Suprapubic skin (tissue), 4 donors: ENCODE measurements at regions not wholly inside any gene's neighbourhood (a gene's known extent, or its start where the extent isn't known, plus 50 kb on each side); places are given as distances from the start of the nearest gene placed in this dataset.

Source experiments
- DNase-seq, 2 donors: peaks; one replicate each; pipeline ENCODE4 v3.0.0-alpha.2; 2019; ENCODE audit warnings: low spot score in 2 of 2
- H3K27ac ChIP-seq: fragments of 200-600 bp; sonication (generic); one replicate; pipeline ENCODE4 v1.5.1; 2019
- H3K27me3 ChIP-seq: fragments of 200-600 bp; sonication (generic); one replicate; pipeline ENCODE4 v1.5.1; 2019
- H3K36me3 ChIP-seq: fragments of 200-600 bp; sonication (generic); one replicate; pipeline ENCODE4 v1.5.1; 2019
- H3K4me1 ChIP-seq: fragments of 200-600 bp; sonication (generic); one replicate; pipeline ENCODE4 v1.5.1; 2019
- H3K4me3 ChIP-seq: fragments of 200-600 bp; sonication (generic); one replicate; pipeline ENCODE4 v1.5.1; 2019; ENCODE audit warnings: mild to moderate bottlenecking
- H3K9me3 ChIP-seq: fragments of 200-600 bp; sonication (generic); one replicate; pipeline ENCODE4 v1.5.1; 2019
- EP300 ChIP-seq: sonication (generic); formaldehyde crosslinking; IDR thresholded peaks from one replicate; pipeline ENCODE4 v1.6.1; 2017; ENCODE audit warnings: antibody characterized with exemption
- POLR2A ChIP-seq, 2 donors: fragments of 450-650 bp; IDR thresholded peaks; one replicate each; pipeline ENCODE4 v1.6.1; 2017; ENCODE audit warnings: antibody characterized with exemption in 2 of 2, mild to moderate bottlenecking in 2 of 2, moderate library complexity in 2 of 2
- POLR2AphosphoS5 ChIP-seq, 3 donors: sonication (generic); formaldehyde crosslinking; IDR thresholded peaks; one replicate each; pipeline ENCODE4 v1.6.1; 2017; ENCODE audit warnings: antibody characterized with exemption in 3 of 3
- WGBS: methylation state at CpG from one replicate; pipeline ENCODE4 v1.1.5; 2018; 5-methylcytosine and 5-hydroxymethylcytosine counted together
- TF ChIP-seq, protein P1 (sequence below), 2 donors: fragments of 200-600 bp in 1 of 2; fragments of 450-650 bp in 1 of 2; sonication (generic) in 1 of 2; IDR thresholded peaks; one replicate each; pipeline ENCODE4 v1.5.1; 2016 to 2019; ENCODE audit warnings: antibody characterized with exemption in 2 of 2, mild to moderate bottlenecking in 1 of 2, moderate library complexity in 1 of 2

- no peaks in the 10 kb centered on the region for H3K36me3 ChIP-seq
- H3K4me3 ChIP-seq = no peak overlapping the region
- no peaks in the 10 kb centered on the region for H3K27me3 ChIP-seq
- H3K27ac ChIP-seq = no peak overlapping the region
- 77% methylated on average over 12 of the region's 14 CpGs for WGBS
- H3K9me3 ChIP-seq = no peaks in the 10 kb centered on the region
- no peaks in the 10 kb centered on the region for H3K4me1 ChIP-seq
- DNase-seq = no peak
- TF ChIP-seq POLR2AphosphoS5 (IDR thresholded peaks at IDR 0.05) = no peak
Observed at GRCh38 chr18:78564518-78564917, 415.1 kb upstream of the SALL3 start.

GRCh38 chr18:78565240-78565639 is 414.4 kb upstream of the SALL3 start:
- no peaks in the 10 kb centered on the region for H3K4me1 ChIP-seq
- WGBS = 80% methylated on average over 4 of the region's 5 CpGs
- TF ChIP-seq POLR2AphosphoS5 (IDR thresholded peaks at IDR 0.05) (no peak), EP300 (no peak), POLR2A (IDR thresholded peaks at IDR 0.05) (no peak)
- TF ChIP-seq, protein P1, sequence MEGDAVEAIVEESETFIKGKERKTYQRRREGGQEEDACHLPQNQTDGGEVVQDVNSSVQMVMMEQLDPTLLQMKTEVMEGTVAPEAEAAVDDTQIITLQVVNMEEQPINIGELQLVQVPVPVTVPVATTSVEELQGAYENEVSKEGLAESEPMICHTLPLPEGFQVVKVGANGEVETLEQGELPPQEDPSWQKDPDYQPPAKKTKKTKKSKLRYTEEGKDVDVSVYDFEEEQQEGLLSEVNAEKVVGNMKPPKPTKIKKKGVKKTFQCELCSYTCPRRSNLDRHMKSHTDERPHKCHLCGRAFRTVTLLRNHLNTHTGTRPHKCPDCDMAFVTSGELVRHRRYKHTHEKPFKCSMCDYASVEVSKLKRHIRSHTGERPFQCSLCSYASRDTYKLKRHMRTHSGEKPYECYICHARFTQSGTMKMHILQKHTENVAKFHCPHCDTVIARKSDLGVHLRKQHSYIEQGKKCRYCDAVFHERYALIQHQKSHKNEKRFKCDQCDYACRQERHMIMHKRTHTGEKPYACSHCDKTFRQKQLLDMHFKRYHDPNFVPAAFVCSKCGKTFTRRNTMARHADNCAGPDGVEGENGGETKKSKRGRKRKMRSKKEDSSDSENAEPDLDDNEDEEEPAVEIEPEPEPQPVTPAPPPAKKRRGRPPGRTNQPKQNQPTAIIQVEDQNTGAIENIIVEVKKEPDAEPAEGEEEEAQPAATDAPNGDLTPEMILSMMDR (IDR thresholded peaks at IDR 0.05) = no peak
- no peaks in the 10 kb centered on the region for H3K9me3 ChIP-seq
- no peak overlapping the region for H3K4me3 ChIP-seq
- H3K36me3 ChIP-seq = no peaks in the 10 kb centered on the region
- no peaks in the 10 kb centered on the region for H3K27me3 ChIP-seq
- H3K27ac ChIP-seq = no peak overlapping the region
- no peak for DNase-seq

GRCh38 chr18:78566065-78566464 is 413.6 kb upstream of the SALL3 start:
- H3K36me3 ChIP-seq = no peaks in the 10 kb centered on the region
- no peaks in the 10 kb centered on the region for H3K9me3 ChIP-seq
- WGBS = 59% methylated on average over 1 of the region's 1 CpG
- no peak overlapping the region for H3K4me3 ChIP-seq
- TF ChIP-seq EP300 = no peak
- TF ChIP-seq, protein P1 (IDR thresholded peaks at IDR 0.05) = no peak
- no peak for TF ChIP-seq POLR2A (IDR thresholded peaks at IDR 0.05)
- TF ChIP-seq POLR2AphosphoS5 (IDR thresholded peaks at IDR 0.05) = no peak
- H3K27me3 ChIP-seq = no peaks in the 10 kb centered on the region
- H3K27ac ChIP-seq = no peak overlapping the region
- no peak for DNase-seq
- H3K4me1 ChIP-seq = no peaks in the 10 kb centered on the region

GRCh38 chr18:78566720-78567119 is 412.9 kb upstream of the SALL3 start:
- no peaks in the 10 kb centered on the region for H3K36me3 ChIP-seq
- H3K27ac ChIP-seq = no peak overlapping the region
- WGBS = 57% methylated on average over 1 of the region's 8 CpGs
- no peaks in the 10 kb centered on the region for H3K27me3 ChIP-seq
- H3K4me1 ChIP-seq = no peaks in the 10 kb centered on the region
- no peak for DNase-seq
- TF ChIP-seq, protein P1 (IDR thresholded peaks at IDR 0.05) = no peak
- TF ChIP-seq EP300 = no peak
- TF ChIP-seq POLR2A (IDR thresholded peaks at IDR 0.05) = no peak
- TF ChIP-seq POLR2AphosphoS5 (IDR thresholded peaks at IDR 0.05) = no peak
- no peak overlapping the region for H3K4me3 ChIP-seq
- no peaks in the 10 kb centered on the region for H3K9me3 ChIP-seq

DNA sequence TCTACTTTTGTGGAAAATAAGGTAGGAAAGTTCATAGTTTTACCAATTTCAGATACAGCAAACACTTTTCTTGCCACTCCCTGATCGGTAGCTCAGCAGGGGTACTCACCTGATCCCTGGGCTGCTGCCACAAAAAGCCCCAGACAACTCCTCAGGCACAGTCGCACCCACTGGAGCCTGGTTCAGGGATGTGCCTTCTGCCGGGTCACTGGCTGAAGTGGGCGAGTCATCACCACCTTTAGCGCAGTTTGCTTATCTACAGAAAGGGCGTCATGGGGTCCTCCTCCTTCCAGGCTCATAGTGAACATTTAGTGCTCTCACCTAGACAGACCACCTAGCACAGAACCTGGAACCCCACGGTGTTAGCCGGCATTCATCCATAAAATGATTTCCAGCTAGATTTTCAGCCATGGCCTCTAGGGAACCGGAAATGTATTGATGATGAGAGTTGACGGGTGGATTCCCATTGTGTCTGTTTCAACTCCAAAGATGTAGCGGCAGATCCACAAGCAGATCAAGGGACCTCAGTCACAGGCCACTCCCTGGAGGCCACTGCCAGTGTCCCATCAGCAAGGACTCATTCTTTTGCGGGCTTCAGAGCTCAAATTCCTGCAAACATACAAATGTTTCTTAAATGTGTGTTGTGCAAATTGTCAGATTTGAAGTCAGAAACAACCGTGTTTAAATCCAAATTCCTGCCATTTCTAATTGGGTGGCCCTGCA is 408.4 kb upstream of the SALL3 start:
- Histone ChIP-seq H3K36me3 (no peaks in the 10 kb centered on the region), H3K9me3 (peaks cover 10% of the 10 kb centered on the region), H3K27ac (no peak overlapping the region), H3K27me3 (no peaks in the 10 kb centered on the region), H3K4me3 (no peak overlapping the region), H3K4me1 (no peaks in the 10 kb centered on the region)
- WGBS = 92% methylated on average over 13 of the region's 13 CpGs
- no peak for DNase-seq
- TF ChIP-seq, protein P1 (IDR thresholded peaks at IDR 0.05) = no peak
- TF ChIP-seq POLR2A (IDR thresholded peaks at IDR 0.05) = no peak
- no peak for TF ChIP-seq EP300
- no peak for TF ChIP-seq POLR2AphosphoS5 (IDR thresholded peaks at IDR 0.05)
